SK-N-MC (cell line): ENCODE measurements at regions not wholly inside any gene's neighbourhood (a gene's known extent, or its start where the extent isn't known, plus 50 kb on each side); places are given as distances from the start of the nearest gene placed in this dataset.

ENCODE experiments used
- EZH2 ChIP-seq: fragments of 200-600 bp; sonication (generic); IDR thresholded peaks from one replicate; pipeline ENCODE4 v1.6.1; 2017; ENCODE audit warnings: antibody characterized with exemption
- FOXP2 ChIP-seq: optimal IDR thresholded peaks from 2 replicates; pipeline ENCODE3; 2011; ENCODE audit warnings: mild to moderate bottlenecking, moderate library complexity; ENCODE audit not compliant: insufficient read depth; ENCODE audit errors: extremely low read length, control extremely low read depth
- POLR2AphosphoS5 ChIP-seq: IDR thresholded peaks from 2 replicates; pipeline ENCODE4 v1.6.1; 2012; ENCODE audit warnings: mild to moderate bottlenecking, low read depth, low read length, borderline replicate concordance

DNA sequence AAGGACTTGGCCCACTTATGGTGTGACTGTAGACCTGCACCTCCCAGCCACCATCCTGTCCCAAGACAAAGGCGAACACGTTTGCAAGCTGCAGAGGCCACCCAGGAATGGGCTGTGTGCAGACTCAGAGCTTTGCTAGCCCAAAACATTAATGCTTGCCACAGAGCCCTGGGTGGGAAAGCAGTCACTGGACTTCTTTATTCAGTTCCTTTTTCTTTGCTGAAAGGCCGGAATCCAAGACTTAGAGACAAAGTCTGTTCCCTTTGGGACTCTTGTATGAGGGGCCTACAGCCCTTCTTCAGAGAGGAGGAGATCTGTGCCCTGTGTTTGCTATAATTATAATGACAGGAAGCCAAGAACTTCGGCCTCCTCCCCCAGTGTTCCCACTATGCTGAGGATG is 167.8 kb downstream of the DLEU7 start:
- TF ChIP-seq EZH2: no peak
- TF ChIP-seq FOXP2: no peak
- no peak for TF ChIP-seq POLR2AphosphoS5
